Naive thymus-derived CD4-positive, alpha-beta T cell (primary cell): ENCODE measurements at regions not wholly inside any gene's neighbourhood (a gene's known extent, or its start where the extent isn't known, plus 50 kb on each side); places are given as distances from the start of the nearest gene placed in this dataset.

Experiments
- ATAC-seq: fragments of 150-1000 bp; cut with Tn5 transposase; 2 replicates; pipeline ENCODE4 v1.10.0; 2021; ENCODE audit warnings: mild to moderate bottlenecking, moderate library complexity
- CTCF ChIA-PET: fragments of 350-600 bp; sonication (Branson Sonifier 250); formaldehyde crosslinking; loops from one replicate; lab custom pipeline; 2021; ENCODE audit warnings: antibody characterized with exemption; lab: Charles Lee
- POLR2A ChIA-PET: fragments of 350-600 bp; sonication (Branson Sonifier 250); formaldehyde crosslinking; loops from one replicate; lab custom pipeline; 2021; ENCODE audit warnings: antibody characterized with exemption, inconsistent platforms; lab: Charles Lee
- DNase-seq, 9 donors: peaks; one replicate each; pipeline versions ENCODE4 v3.0.0 to v3.0.0-alpha.2; 2020 to 2022; ENCODE audit warnings: mixed read lengths in 1 of 9
- H3K27ac ChIP-seq: one replicate; pipeline ENCODE4 v1.7.0; 2013; ENCODE audit warnings: mild to moderate bottlenecking, low read depth, low read length, moderate library complexity
- H3K27me3 ChIP-seq, 2 donors: one replicate each; pipeline ENCODE4 v1.7.0; 2013; ENCODE audit warnings: low read length in 2 of 2, mild to moderate bottlenecking in 2 of 2, moderate library complexity in 2 of 2; ENCODE audit not compliant: control insufficient read depth in 2 of 2, insufficient read depth in 2 of 2
- H3K36me3 ChIP-seq, 3 experiments: 1 replicate in 2 of 3; 2 replicates in 1 of 3; pipeline ENCODE4 v1.7.0; 2013; ENCODE audit warnings: low read length in 3 of 3, mild to moderate bottlenecking in 3 of 3, moderate library complexity in 1 of 3; ENCODE audit not compliant: insufficient read depth in 3 of 3, control insufficient read depth in 2 of 3
- H3K4me1 ChIP-seq, 2 donors: one replicate each; pipeline ENCODE4 v1.7.0; 2013; ENCODE audit warnings: low read length in 2 of 2, mild to moderate bottlenecking in 2 of 2, moderate library complexity in 1 of 2; ENCODE audit not compliant: control insufficient read depth in 2 of 2, insufficient read depth in 2 of 2
- H3K4me3 ChIP-seq: 2 replicates; pipeline ENCODE4 v1.7.0; 2013; ENCODE audit warnings: mild to moderate bottlenecking, low read length
- H3K9me3 ChIP-seq, 3 experiments: 1 replicate in 2 of 3; 2 replicates in 1 of 3; pipeline ENCODE4 v1.7.0; 2013; ENCODE audit warnings: low read length in 3 of 3; ENCODE audit not compliant: control insufficient read depth in 2 of 3
- H3K27ac Mint-ChIP-seq, 9 donors: one replicate each; pipeline ENCODE4 v1.8.0; 2020 to 2022; ENCODE audit warnings: mixed read lengths in 9 of 9, mild to moderate bottlenecking in 8 of 9, moderate library complexity in 5 of 9, inconsistent platforms in 2 of 9
- H3K27me3 Mint-ChIP-seq, 5 donors: one replicate each; pipeline ENCODE4 v1.8.0; 2021 to 2022; ENCODE audit warnings: mixed read lengths in 5 of 5, mild to moderate bottlenecking in 1 of 5
- H3K36me3 Mint-ChIP-seq, 5 donors: one replicate each; pipeline ENCODE4 v1.8.0; 2020 to 2022; ENCODE audit warnings: mixed read lengths in 5 of 5, mild to moderate bottlenecking in 3 of 5, inconsistent platforms in 1 of 5
- H3K4me1 Mint-ChIP-seq, 7 donors: one replicate each; pipeline ENCODE4 v1.8.0; 2020 to 2022; ENCODE audit warnings: mixed read lengths in 7 of 7, mild to moderate bottlenecking in 3 of 7, inconsistent platforms in 1 of 7
- H3K4me3 Mint-ChIP-seq, 10 donors: one replicate each; pipeline ENCODE4 v1.8.0; 2020 to 2022; ENCODE audit warnings: mild to moderate bottlenecking in 10 of 10, mixed read lengths in 10 of 10, moderate library complexity in 6 of 10, inconsistent platforms in 2 of 10
- H3K9me3 Mint-ChIP-seq, 11 donors: one replicate each; pipeline ENCODE4 v1.8.0; 2020 to 2022; ENCODE audit warnings: mixed read lengths in 11 of 11, mild to moderate bottlenecking in 4 of 11, inconsistent platforms in 1 of 11, moderate library complexity in 1 of 11
- intact Hi-C, 2 donors: fragments of 100-400 bp; cut with micrococcal nuclease; formaldehyde crosslinking; loops; one replicate each; pipeline ENCODE4 v1.15.1; 2023

DNA sequence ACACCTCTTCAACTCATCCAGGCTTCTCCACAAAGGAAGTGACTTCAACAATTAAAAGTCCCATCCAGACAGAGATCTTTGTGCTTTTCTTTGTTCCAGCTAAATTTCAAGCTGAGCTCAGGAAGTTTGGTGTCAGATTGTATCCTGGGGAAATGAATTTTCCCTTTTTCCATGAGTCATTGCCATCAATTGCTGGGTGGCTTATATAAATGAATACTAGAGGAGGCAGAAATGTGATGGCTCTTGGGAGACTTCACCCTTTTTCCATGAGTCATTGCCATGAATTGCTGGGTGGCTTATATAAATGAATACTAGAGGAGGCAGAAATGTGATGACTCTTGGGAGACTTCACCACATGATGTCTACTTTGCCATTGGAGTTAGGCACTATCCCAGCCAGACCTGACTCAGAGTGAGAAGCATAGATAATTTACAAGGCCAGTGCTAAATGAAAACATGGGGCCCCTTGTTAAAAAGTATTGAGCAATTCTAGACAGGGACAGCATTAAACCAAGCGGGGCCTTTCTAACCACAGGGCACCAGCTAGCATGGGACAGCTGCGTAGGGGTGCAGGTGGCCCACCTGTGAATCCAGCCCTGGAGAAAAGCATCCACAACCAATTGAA is 339.2 kb upstream of the PODXL start:
- Histone ChIP-seq H3K36me3 (no peaks in the 10 kb centered on the region), H3K4me1 (no peaks in the 10 kb centered on the region), H3K4me3 (no peak overlapping the region), H3K27ac (no peak overlapping the region), H3K27me3 (no peaks in the 10 kb centered on the region), H3K9me3 (no peaks in the 10 kb centered on the region)
- Mint-ChIP-seq H3K9me3 (peaks cover 0 to 9% (median 0%) of the 10 kb centered on the region in 11 donors), H3K4me3 (no peak overlapping the region), H3K27me3 (peaks cover 0 to 61% (median 19%) of the 10 kb centered on the region in 5 donors), H3K36me3 (peaks cover 0 to 4% (median 0%) of the 10 kb centered on the region in 5 donors), H3K4me1 (peaks cover 0 to 5% (median 0%) of the 10 kb centered on the region in 7 donors), H3K27ac (no peak overlapping the region)
- DNase-seq (no peak), ATAC-seq (no peak)
- CTCF ChIA-PET, result no interaction called here
- intact Hi-C loops, result no loop called here
- POLR2A ChIA-PET, result no interaction called here

GRCh38 chr7:131893631-131894340 is 337.4 kb upstream of the PODXL start:
- Mint-ChIP-seq H3K36me3 (peaks cover 0 to 4% (median 0%) of the 10 kb centered on the region in 5 donors), H3K4me1 (peaks cover 0 to 5% (median 0%) of the 10 kb centered on the region in 7 donors), H3K27me3 (peaks cover 0 to 50% (median 17%) of the 10 kb centered on the region in 5 donors), H3K9me3 (peaks cover 0 to 9% (median 0%) of the 10 kb centered on the region in 11 donors), H3K27ac (no peak overlapping the region), H3K4me3 (no peak overlapping the region)
- ChIA-PET CTCF (no interaction called here), POLR2A (no interaction called here)
- DNase-seq (no peak), ATAC-seq (no peak)
- H3K4me3 ChIP-seq, result no peak overlapping the region
- H3K36me3 ChIP-seq, result no peaks in the 10 kb centered on the region
- no peaks in the 10 kb centered on the region for H3K27me3 ChIP-seq
- H3K4me1 ChIP-seq, result no peaks in the 10 kb centered on the region
- intact Hi-C loops, result no loop called here
- H3K9me3 ChIP-seq, result no peaks in the 10 kb centered on the region
- no peak overlapping the region for H3K27ac ChIP-seq

GRCh38 chr7:131890176-131890575 is 333.7 kb upstream of the PODXL start:
- no peak overlapping the region for H3K4me3 Mint-ChIP-seq
- peaks cover 3 to 33% (median 15%) of the 10 kb centered on the region in 11 donors for H3K9me3 Mint-ChIP-seq
- intact Hi-C loops, result no loop called here
- Histone ChIP-seq H3K27me3 (no peaks in the 10 kb centered on the region), H3K27ac (no peak overlapping the region), H3K4me1 (no peaks in the 10 kb centered on the region), H3K4me3 (no peak overlapping the region), H3K9me3 (peaks cover 0 to 9% (median 0%) of the 10 kb centered on the region in 3 experiments), H3K36me3 (no peaks in the 10 kb centered on the region)
- CTCF ChIA-PET, result interaction anchor here (0.6 kb wide), 1 partner anchor 126 kb away, joined by 3 read pairs; no protein-coding TSS in a partner anchor
- H3K36me3 Mint-ChIP-seq, result peaks cover 0 to 8% (median 0%) of the 10 kb centered on the region in 5 donors
- H3K27me3 Mint-ChIP-seq, result peaks cover 0 to 57% (median 21%) of the 10 kb centered on the region in 5 donors
- ATAC-seq (peak; percentile 53), DNase-seq (no peak)
- POLR2A ChIA-PET, result no interaction called here
- H3K4me1 Mint-ChIP-seq, result peaks cover 0 to 1% (median 0%) of the 10 kb centered on the region in 7 donors
- H3K27ac Mint-ChIP-seq, result no peak overlapping the region

DNA sequence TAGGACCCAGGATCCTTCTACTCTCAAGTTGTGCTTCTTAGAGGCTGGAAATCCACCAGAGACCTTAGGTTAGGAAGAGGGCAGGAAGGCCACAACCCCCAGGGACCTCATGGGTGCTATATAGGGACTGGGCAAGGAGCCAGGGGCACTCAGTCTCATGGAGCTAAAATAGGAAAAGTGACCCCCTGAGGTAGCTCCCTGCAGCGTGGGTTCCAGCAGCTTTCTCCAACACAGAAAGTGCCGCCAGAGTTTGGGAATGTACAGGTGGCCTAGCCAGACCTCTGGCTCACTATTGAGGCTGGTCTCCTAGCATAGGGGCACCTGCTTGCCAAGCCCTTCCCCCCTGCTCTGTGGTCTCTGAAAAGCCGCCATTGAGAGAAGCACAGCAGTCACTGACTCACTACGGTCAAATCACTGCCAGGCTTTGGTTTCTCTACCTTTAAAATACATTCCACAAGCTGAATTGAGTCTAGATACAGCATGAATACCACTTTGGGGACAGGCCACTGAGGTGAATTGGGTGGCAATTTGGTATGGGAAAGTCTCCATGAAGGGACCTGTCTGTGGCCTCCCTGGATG is 333.2 kb upstream of the PODXL start:
- Histone ChIP-seq H3K27ac (no peak overlapping the region), H3K27me3 (no peaks in the 10 kb centered on the region), H3K9me3 (peaks cover 0 to 10% (median 0%) of the 10 kb centered on the region in 3 experiments), H3K4me3 (no peak overlapping the region), H3K36me3 (no peaks in the 10 kb centered on the region), H3K4me1 (no peaks in the 10 kb centered on the region)
- POLR2A ChIA-PET, result no interaction called here
- Mint-ChIP-seq H3K4me3 (no peak overlapping the region), H3K27me3 (peaks cover 0 to 53% (median 20%) of the 10 kb centered on the region in 5 donors), H3K9me3 (peaks cover 3 to 37% (median 15%) of the 10 kb centered on the region in 11 donors), H3K36me3 (peaks cover 0 to 9% (median 0%) of the 10 kb centered on the region in 5 donors), H3K4me1 (peaks cover 0 to 1% (median 0%) of the 10 kb centered on the region in 7 donors), H3K27ac (no peak overlapping the region)
- CTCF ChIA-PET, result no interaction called here
- DNase-seq (no peak), ATAC-seq (no peak)
- intact Hi-C loops, result no loop called here

DNA sequence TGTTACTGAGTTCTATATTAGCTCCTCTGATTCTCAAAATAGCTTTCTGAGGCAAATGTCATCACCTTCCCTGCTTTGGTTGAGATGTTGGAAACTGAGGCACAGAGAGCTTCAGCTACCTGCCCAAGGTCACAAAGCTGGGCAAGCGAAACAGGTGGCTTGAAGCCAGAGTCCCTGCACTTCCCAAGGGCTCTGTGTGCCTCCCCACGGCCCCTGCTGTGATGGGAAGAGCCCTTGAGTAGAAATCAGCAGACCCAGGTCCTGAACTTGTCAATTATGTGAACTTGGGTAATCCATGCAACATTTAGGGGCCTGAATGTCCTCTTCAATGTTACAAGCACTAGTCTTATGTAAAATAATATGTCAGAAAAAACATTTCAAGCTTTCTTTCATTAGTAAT is 327.3 kb upstream of the PODXL start:
- H3K4me3 ChIP-seq, result no peak overlapping the region
- H3K27ac Mint-ChIP-seq, result no peak overlapping the region
- H3K27ac ChIP-seq, result no peak overlapping the region
- H3K36me3 Mint-ChIP-seq, result peaks cover 0 to 9% (median 0%) of the 10 kb centered on the region in 5 donors
- H3K4me1 Mint-ChIP-seq, result no peaks in the 10 kb centered on the region
- no peak overlapping the region for H3K4me3 Mint-ChIP-seq
- no peaks in the 10 kb centered on the region for H3K27me3 ChIP-seq
- ChIA-PET POLR2A (no interaction called here), CTCF (no interaction called here)
- DNase-seq, result no peak
- peaks cover 0 to 54% (median 30%) of the 10 kb centered on the region in 5 donors for H3K27me3 Mint-ChIP-seq
- intact Hi-C loops, result no loop called here
- peaks cover 3 to 45% (median 14%) of the 10 kb centered on the region in 11 donors for H3K9me3 Mint-ChIP-seq
- H3K36me3 ChIP-seq, result no peaks in the 10 kb centered on the region
- no peaks in the 10 kb centered on the region for H3K4me1 ChIP-seq
- ATAC-seq, result no peak
- H3K9me3 ChIP-seq, result peaks cover 0 to 10% (median 0%) of the 10 kb centered on the region in 3 experiments

DNA sequence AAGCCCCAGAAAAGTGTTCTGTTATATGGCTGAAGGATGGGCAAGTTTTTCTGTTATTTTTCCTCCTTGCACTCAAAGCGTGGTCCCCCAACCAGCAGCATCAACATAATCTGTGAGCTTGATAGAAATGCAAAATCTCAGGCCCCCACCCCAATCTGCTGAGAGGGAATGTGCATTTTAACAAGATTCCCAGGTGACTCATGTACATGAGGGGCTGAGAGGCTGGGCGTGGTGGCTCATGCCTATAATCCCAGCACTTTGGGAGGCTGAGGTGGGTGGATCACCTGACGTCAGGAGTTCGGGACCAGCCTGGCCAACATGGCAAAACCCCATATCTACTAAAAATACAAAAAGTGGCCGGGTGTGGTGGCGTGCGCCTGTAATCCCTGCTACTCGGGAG is 326.8 kb upstream of the PODXL start:
- no peaks in the 10 kb centered on the region for H3K27me3 ChIP-seq
- H3K27ac Mint-ChIP-seq, result no peak overlapping the region
- H3K4me3 Mint-ChIP-seq, result no peak overlapping the region
- H3K27ac ChIP-seq, result no peak overlapping the region
- peaks cover 0 to 10% (median 0%) of the 10 kb centered on the region in 3 experiments for H3K9me3 ChIP-seq
- H3K4me1 ChIP-seq, result no peaks in the 10 kb centered on the region
- ATAC-seq, result no peak
- ChIA-PET CTCF (no interaction called here), POLR2A (interaction anchor here (0.7 kb wide), 1 partner anchor 16 kb away, joined by 3 read pairs; no protein-coding TSS in a partner anchor)
- no peaks in the 10 kb centered on the region for H3K4me1 Mint-ChIP-seq
- DNase-seq, result no peak
- no peaks in the 10 kb centered on the region for H3K36me3 ChIP-seq
- peaks cover 0 to 49% (median 30%) of the 10 kb centered on the region in 5 donors for H3K27me3 Mint-ChIP-seq
- peaks cover 4 to 40% (median 14%) of the 10 kb centered on the region in 11 donors for H3K9me3 Mint-ChIP-seq
- no peak overlapping the region for H3K4me3 ChIP-seq
- intact Hi-C loops, result no loop called here
- H3K36me3 Mint-ChIP-seq, result peaks cover 0 to 9% (median 0%) of the 10 kb centered on the region in 5 donors
